Adrenal gland (tissue), 9 donors: ENCODE measurements at regions not wholly inside any gene's neighbourhood (a gene's known extent, or its start where the extent isn't known, plus 50 kb on each side); places are given as distances from the start of the nearest gene placed in this dataset.

Experiments used
- DNase-seq, 7 donors: peaks; one replicate each; pipeline ENCODE4 v3.0.0-alpha.2; 2019 to 2020
- H3K27ac ChIP-seq, 5 donors: fragments of 200-600 bp; sonication (generic) in 4 of 5; 1 replicate in 3 of 5; 2 replicates in 2 of 5; pipeline versions ENCODE4 v1.5.1 to v1.8.0; 2016 to 2020; ENCODE audit warnings: mild to moderate bottlenecking in 1 of 5
- H3K27me3 ChIP-seq: fragments of 200-600 bp; 2 replicates; pipeline ENCODE4 v1.8.0; 2021
- H3K36me3 ChIP-seq, 2 donors: fragments of 200-600 bp; replicated peaks in 1 of 2; 1 replicate in 1 of 2; 2 replicates in 1 of 2; pipeline versions ENCODE4 v1.5.1 to v1.8.0; 2018 to 2022
- H3K4me1 ChIP-seq, 2 donors: fragments of 200-600 bp; replicated peaks in 1 of 2; 1 replicate in 1 of 2; 2 replicates in 1 of 2; pipeline versions ENCODE4 v1.5.1 to v1.8.0; 2018 to 2021
- H3K4me3 ChIP-seq, 4 donors: fragments of 200-600 bp; sonication (generic) in 3 of 4; one replicate each; pipeline ENCODE4 v1.5.1; 2016 to 2018
- H3K9me3 ChIP-seq, 3 donors: fragments of 200-600 bp; sonication (generic) in 1 of 3; replicated peaks in 1 of 3; 1 replicate in 2 of 3; 2 replicates in 1 of 3; pipeline versions ENCODE4 v1.5.1 to v1.8.0; 2016 to 2021
- POLR2A ChIP-seq, 2 donors: fragments of 450-650 bp; IDR thresholded peaks; one replicate each; pipeline ENCODE4 v1.6.1; 2017; ENCODE audit warnings: antibody characterized with exemption in 2 of 2, mild to moderate bottlenecking in 2 of 2, moderate library complexity in 1 of 2
- WGBS, 4 donors: extraction: QIAGEN DNeasy Blood & Tissue Kit in 2 of 4; methylation state at CpG; one replicate each; pipeline versions ENCODE4 v1.1.5 to v1.1.7; 2013 to 2017; 5-methylcytosine and 5-hydroxymethylcytosine counted together
- intact Hi-C, 2 donors: fragments of 100-400 bp; cut with DNase I; formaldehyde crosslinking; loops; one replicate each; pipeline versions ENCODE4 v1.14.1 to v1.15.0; 2022 to 2023
- TF ChIP-seq, protein P1 (sequence below), 6 experiments: fragments of 450-650 bp in 4 of 6; fragments of 200-600 bp in 2 of 6; sonication (generic) in 1 of 6; IDR thresholded peaks; 1 replicate in 5 of 6; 2 replicates in 1 of 6; pipeline versions ENCODE4 v1.5.1 to v1.8.0; 2016 to 2021; ENCODE audit warnings: antibody characterized with exemption in 6 of 6, mild to moderate bottlenecking in 2 of 6, moderate library complexity in 1 of 6
- donor health status: healthy with polysubstance abuse.
- donor health status: Bipolar disorder and iron deficiency.
- donor health status: DM: yes; HTN: yes; CAD: no.
- donor health status: DM: no; HTN: no; CAD: no.
- donor health status: DM: no; HTN: no; CAD: no.

DNA sequence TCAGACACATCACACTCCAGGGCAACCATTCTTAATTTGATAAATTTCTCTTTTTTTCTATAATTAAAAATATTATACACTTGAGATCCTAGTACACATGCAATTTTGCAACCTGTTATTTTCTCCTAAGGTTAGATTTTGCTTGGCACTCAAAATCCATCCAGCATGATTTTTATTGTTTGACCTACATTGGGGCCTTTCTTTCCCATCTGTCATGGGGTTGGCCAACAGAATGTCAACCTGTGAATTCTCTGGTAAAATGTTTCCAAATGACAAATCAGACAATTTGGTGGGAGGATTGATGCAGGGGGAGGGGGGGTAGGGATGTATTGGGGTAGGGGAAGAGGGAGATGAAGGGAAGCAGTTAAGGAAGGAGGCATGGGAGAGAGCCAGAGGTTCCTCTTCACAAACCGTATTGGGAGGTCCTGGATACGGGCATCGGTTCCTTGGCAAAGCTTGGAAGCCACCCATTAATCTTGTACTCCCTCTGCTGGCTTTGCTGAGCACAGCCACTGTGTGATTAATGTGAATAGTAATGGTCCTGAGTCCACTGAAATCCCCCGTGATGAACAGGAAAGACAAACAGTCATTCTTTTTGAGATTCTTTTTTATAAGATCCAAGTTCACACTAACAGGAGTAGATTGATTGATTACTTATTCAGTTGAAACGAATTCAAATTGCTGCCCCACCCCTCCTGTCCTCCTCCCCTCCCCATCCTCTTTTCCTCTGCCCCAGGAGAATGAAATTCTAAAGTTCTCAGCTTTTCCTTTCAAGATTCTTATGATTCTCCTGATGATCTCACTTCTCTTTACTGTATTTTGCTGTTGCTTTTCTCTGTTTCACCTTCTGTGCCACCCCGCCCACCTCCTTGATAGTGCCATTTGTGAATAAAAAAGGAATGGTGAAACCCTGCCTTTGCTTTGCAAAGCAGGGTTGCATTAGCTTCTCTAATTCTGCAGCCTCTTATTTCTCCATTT is 82.2 kb upstream of the SLC25A26 start:
- no peaks in the 10 kb centered on the region for H3K36me3 ChIP-seq
- peaks cover 0 to 4% of the 10 kb centered on the region in 2 donors for H3K4me1 ChIP-seq
- TF ChIP-seq, protein P1, sequence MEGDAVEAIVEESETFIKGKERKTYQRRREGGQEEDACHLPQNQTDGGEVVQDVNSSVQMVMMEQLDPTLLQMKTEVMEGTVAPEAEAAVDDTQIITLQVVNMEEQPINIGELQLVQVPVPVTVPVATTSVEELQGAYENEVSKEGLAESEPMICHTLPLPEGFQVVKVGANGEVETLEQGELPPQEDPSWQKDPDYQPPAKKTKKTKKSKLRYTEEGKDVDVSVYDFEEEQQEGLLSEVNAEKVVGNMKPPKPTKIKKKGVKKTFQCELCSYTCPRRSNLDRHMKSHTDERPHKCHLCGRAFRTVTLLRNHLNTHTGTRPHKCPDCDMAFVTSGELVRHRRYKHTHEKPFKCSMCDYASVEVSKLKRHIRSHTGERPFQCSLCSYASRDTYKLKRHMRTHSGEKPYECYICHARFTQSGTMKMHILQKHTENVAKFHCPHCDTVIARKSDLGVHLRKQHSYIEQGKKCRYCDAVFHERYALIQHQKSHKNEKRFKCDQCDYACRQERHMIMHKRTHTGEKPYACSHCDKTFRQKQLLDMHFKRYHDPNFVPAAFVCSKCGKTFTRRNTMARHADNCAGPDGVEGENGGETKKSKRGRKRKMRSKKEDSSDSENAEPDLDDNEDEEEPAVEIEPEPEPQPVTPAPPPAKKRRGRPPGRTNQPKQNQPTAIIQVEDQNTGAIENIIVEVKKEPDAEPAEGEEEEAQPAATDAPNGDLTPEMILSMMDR (IDR thresholded peaks at IDR 0.05), result peak; percentile 63 to 83 (median 77)
- no peak for TF ChIP-seq POLR2A (IDR thresholded peaks at IDR 0.05)
- peak; percentile 43 to 83 (median 64) for DNase-seq
- WGBS, 4 donors, result 15 to 19% (median 17%) methylated on average over 6 of the region's 6 CpGs
- no peak overlapping the region for H3K27ac ChIP-seq
- no peak overlapping the region for H3K4me3 ChIP-seq
- no peaks in the 10 kb centered on the region for H3K27me3 ChIP-seq
- intact Hi-C loops, result loop anchor here in 1 of 2 donors (10.0 kb wide), 1 partner anchor 354 kb away; no protein-coding TSS in a partner anchor
- no peaks in the 10 kb centered on the region for H3K9me3 ChIP-seq

DNA sequence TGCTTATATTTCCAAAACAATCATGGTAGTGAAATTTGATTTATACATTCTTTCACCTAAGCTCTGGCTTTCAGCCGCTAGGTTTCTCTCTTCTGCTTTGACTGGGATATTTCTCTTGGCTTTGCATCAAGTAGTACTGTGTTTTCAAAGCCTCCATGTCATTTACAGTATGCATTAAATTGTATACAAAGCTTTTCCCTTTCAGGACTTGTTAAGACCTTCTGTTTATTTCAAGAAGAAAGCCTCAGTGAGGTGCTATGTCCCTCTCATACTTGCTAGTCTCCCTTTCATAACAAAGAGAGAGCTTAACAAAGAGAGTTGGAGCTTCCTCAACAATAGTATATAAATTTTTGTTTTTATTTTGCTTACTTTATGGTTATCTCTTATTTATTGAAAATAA is 84.2 kb upstream of the SLC25A26 start:
- 90 to 100% (median 96%) methylated on average over 1 of the region's 1 CpG for WGBS, 4 donors

DNA sequence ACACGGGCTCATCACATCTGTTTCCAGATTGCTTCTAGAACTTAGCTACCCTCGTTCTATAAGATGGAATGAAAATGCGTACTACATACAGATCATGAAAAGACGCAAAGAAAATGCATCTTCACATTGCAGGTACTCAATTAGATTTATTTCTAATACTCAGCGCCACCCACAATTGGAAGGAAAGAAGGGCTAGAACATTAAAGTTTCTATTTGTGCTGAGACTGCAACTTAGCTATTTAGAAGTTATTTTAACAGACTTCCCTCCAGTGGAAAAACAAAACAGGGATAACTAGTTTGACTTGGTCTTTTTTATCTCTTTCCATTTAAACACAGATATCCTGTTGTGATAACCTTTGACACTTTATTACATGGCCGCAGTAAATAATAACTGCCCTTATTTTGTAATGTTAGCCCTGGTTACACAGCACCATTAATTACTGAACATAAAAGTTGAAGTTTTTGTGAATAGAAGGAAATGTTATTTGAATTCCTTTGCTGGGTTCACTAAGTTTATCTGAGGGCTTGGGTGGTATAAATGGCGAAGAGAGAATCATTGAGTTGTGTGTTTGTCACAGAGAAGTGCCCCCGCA is 86.9 kb upstream of the SLC25A26 start:
- DNase-seq, result no peak
- Histone ChIP-seq H3K36me3 (no peaks in the 10 kb centered on the region), H3K9me3 (no peaks in the 10 kb centered on the region), H3K27ac (no peak overlapping the region), H3K4me1 (peaks cover 0 to 8% of the 10 kb centered on the region in 2 donors), H3K27me3 (no peaks in the 10 kb centered on the region), H3K4me3 (no peak overlapping the region)
- WGBS, 4 donors, result 60 to 75% (median 69%) methylated on average over 8 of the region's 8 CpGs
- intact Hi-C loops, result loop anchor here in 1 of 2 donors (10.0 kb wide), 1 partner anchor 349 kb away; no protein-coding TSS in a partner anchor
- no peak for TF ChIP-seq POLR2A (IDR thresholded peaks at IDR 0.05)

More for the DNA sequence above, 84.2 kb upstream of the SLC25A26 start:
- H3K27me3 ChIP-seq, result no peaks in the 10 kb centered on the region
- no peak overlapping the region for H3K4me3 ChIP-seq
- peaks cover 0 to 8% of the 10 kb centered on the region in 2 donors for H3K4me1 ChIP-seq
- H3K36me3 ChIP-seq, result no peaks in the 10 kb centered on the region
- no peaks in the 10 kb centered on the region for H3K9me3 ChIP-seq
- no peak overlapping the region for H3K27ac ChIP-seq
- DNase-seq, result no peak
- TF ChIP-seq, protein P1 (IDR thresholded peaks at IDR 0.05), result no peak
- TF ChIP-seq POLR2A (IDR thresholded peaks at IDR 0.05), result no peak
- intact Hi-C loops, result loop anchor here in 1 of 2 donors (10.0 kb wide), 1 partner anchor 352 kb away; no protein-coding TSS in a partner anchor

DNA sequence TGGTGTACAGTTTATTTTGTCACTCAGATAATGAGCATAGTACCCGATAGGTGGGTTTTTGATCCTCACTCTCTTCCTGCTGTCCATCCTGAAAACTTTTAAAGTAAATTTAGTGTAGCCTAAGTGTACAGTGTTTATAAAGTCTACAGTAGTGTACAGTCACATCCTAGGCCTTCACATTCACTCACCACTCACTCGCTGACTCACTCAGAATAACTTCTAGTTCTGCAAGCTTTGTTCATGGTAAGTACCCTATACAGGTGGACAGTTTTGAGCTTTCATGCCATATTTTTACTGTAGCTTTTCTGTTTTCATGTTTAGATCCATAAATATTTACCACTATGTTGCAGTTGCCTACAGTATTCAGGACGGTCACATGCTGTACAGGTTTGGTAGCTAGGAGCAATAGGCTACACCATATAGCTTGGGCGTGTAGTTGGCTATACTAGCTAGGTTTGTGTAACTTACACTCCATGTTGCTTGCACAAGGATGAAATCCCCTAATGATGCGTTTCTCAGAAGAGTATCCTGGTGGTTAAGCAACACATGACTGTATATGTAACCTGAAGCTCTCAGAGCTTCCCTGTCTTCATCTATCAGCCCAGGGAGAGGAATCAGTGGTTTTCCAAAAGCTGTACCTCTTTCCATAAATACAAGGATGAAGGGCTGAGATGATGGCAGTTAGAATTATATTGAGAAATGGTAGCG is 87.6 kb upstream of the SLC25A26 start:
- H3K4me3 ChIP-seq, result no peak overlapping the region
- 94 to 96% (median 95%) methylated on average over 6 of the region's 6 CpGs for WGBS, 4 donors
- TF ChIP-seq POLR2A (IDR thresholded peaks at IDR 0.05), result no peak
- TF ChIP-seq, protein P1 (IDR thresholded peaks at IDR 0.05), result no peak
- intact Hi-C loops, result loop anchor here in 1 of 2 donors (10.0 kb wide), 1 partner anchor 348 kb away; no protein-coding TSS in a partner anchor
- peaks cover 0 to 8% of the 10 kb centered on the region in 2 donors for H3K4me1 ChIP-seq
- H3K27ac ChIP-seq, result no peak overlapping the region
- no peaks in the 10 kb centered on the region for H3K27me3 ChIP-seq
- no peak for DNase-seq
- H3K9me3 ChIP-seq, result no peaks in the 10 kb centered on the region
- no peaks in the 10 kb centered on the region for H3K36me3 ChIP-seq
